Stimulated activated naive CD4-positive, alpha-beta T cell (primary cell): ENCODE measurements at regions not wholly inside any gene's neighbourhood (a gene's known extent, or its start where the extent isn't known, plus 50 kb on each side); places are given as distances from the start of the nearest gene placed in this dataset.

Experiments used
- DNase-seq, 6 experiments: peaks; one replicate each; lab custom pipeline; 2025; lab: John Stamatoyannopoulos, UW

- DNase-seq, result no peak
Measured at GRCh38 chr22:48535868-48536540, 1291.7 kb downstream of the BRD1 start.

- no peak for DNase-seq
Measured at GRCh38 chr22:48534395-48534958, 1293.2 kb downstream of the BRD1 start.

DNA sequence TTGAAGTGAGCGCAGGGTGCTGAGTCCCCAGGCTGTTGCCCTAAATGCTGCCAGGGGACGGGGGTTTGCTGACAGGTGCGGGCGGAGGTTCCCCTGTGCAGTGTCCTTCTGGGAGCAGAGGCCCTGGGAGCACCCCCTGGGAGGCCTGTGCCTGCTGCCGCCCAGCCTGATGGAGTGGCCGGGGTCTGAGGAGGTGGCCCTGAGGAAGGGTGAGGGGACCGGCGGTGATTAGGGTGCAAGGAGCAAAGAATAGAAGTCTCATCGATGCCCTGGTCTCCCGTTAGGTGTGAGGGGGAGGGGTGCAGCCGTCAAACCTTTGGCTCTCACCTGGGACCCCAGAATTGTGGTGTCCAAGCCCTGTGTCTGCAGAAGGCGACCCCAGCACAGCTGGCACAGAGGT is 1294.7 kb downstream of the BRD1 start:
- no peak for DNase-seq

GRCh38 chr22:48531761-48532435 is 1295.8 kb downstream of the BRD1 start:
- no peak for DNase-seq

DNA sequence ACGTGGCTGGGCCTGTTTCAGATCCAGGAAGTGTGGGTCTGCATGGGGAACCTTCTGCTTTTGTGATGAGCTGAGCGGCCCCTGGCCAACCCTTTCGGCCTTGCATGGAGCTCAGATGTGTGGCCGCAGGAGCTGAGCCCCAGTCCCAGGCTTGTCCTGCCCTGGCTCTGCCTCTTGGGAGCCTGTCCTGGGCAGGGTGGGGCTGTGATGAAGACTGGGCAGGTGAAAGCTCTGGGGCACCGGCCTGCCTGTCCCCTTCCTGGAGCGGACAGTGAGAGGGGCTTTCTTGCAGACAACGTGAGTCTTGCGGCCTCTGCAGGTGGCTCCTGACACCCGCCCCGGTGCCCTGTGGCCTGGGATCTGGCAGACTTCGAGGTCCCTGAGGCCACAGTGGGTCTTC is 1296.6 kb downstream of the BRD1 start:
- DNase-seq, result no peak

GRCh38 chr22:48530666-48531065 is 1297.0 kb downstream of the BRD1 start:
- DNase-seq, result no peak

DNA sequence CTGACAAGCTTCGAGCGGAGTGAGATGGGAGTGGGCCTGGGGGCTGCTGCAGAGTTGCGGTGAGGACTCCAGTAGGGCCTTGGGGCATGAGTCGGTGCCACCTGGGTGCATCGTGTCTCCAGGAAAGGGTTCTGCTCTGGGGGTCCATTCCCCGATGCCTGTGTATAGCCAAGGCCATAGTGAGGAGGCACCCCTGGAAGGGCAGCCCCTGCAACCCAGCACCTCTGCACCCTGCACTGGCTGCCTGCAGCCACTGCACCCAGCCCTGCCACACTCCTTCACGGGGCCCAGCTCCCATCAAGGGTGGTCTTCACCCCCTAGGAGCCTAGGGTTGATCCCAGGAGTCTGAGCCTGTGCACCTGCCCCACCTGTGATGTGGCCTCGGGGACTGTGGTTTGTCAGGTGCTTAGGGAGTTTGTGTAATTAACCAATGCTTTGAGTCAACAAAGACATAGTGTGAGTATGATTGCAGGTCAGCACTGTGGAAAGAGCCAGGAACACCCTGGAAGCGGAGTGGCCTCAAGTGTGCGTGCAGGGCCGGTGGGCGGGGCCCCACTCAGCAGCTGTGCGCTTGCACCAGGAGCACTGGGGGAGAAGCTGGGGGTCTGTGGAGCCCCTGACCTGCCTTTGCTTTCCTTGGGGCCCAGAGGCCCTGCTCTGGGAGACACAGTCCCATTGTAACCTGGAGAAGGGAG is 1299.3 kb downstream of the BRD1 start:
- no peak for DNase-seq

GRCh38 chr22:48523761-48524160 is 1303.9 kb downstream of the BRD1 start:
- DNase-seq, result no peak

GRCh38 chr22:48523091-48523490 is 1304.6 kb downstream of the BRD1 start:
- DNase-seq, result no peak

DNA sequence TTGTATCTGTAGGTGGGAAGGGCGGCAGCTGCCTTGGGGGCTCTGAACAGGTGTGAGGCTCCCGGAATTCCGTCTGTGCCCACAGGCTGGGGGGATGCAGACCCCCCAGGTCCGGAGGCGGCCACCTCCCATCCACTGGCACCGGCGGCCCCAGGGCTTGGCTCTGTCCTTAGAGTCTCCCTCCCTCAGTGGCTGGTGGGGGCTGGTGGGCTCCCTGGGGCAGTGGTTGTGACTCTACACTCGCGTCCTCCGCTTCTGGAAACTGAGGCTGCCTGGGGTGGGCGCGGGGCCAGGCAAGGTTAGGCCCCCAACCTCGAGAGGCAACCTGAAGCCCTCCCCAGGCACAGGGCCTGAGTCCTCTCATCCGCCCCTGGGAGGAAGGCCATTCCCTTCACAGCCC is 1305.4 kb downstream of the BRD1 start:
- DNase-seq, result no peak

- no peak for DNase-seq
Measured at GRCh38 chr22:48520884-48521588, 1306.6 kb downstream of the BRD1 start.

- DNase-seq, result no peak
Measured at GRCh38 chr22:48520207-48520606, 1307.5 kb downstream of the BRD1 start.

DNA sequence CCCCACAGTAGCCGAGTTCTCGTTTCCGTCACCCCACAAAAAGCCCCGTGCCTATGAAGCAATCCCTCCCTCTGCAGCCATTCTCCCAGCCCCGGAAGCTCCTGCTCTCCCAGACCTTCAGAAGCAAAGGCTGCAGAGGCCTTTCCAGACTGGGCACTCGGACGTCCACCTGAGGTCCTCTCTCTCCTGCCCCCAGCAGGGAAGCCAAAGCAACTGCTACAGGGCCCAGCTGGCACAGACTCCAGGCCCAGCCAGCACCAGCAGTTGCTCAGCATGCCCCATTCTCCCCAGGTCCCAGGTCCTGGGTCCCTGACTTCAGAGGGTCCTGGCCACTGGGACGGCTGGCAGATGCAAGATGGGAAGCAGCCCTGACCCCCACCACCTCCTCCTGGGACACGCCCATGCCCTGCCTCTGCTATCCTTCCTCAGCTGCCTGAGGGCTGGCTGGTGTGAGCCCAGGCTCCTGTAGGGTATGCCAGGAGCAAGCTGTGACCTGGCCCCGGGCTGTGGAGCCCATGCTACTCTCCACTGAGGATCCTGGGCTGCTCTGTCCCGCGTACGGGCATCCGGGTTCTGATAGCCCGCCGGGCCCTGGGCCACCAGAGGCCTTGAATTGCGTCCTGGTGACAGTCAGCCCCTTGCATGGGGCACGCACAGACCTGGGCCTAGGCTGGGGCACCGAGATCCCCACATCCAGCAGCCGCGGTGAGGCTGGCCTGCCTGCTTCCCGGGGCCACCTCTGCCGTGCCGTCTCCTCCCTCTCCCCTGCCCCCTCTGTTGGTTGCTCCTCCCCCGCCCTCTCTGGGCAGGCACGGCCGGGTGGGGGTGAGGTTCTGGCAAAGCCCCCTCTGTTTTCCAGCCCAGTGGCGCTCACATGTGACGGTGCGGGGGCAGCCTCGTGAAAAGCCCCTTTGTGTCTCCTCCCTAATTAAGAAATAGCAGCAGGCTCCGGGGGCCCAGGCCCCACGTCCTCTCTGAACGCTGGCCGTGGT is 1310.3 kb downstream of the BRD1 start:
- no peak for DNase-seq

DNA sequence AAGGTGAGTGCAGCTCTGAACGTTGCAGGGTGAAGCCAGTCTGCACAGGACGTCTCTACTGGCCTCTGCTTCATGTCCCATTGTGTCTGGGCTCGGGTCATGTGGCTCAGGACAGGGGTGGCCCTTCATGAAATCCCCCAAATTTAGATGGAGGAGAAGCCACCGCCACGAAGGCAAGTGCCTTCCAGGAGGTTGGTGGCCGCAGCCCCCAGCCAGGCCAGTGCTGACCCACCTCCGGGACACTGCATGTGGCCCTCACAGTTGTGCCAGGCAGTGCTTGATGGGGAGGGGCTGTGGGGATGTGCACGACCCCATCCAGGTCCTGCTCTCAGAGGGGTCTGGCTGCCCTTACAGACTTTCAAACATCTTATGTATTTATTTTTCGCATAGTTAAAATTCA is 1311.1 kb downstream of the BRD1 start:
- no peak for DNase-seq

DNA sequence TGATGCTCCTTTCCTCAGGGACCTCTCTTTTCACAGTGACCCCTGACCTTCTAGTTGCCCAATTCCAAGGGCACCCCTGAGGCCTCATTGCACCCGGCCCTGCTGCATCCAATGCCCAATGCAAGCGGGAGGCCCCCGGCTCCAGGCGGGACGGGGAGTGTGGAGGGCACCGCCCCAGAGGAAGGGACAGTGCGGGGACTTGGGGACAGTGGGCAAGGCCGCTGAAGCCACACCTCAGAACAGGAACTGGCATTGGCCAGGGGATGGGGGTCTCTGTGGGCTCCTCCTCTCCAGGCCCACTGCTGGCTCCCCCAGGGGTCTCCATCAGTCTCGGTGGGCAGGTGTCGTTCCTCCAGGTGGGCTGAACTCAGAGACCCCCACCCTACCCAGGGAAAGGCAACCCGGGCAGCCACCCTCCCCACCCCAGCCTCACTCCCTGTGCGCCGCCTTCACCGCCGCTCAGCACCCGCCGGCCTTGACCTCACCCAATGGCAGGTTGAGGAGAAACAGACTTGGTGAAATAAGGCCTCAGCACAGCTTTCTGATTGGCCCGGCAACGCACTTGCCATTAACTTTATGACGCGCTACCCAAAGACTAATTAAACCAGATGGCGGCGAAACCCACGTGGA is 1312.0 kb downstream of the BRD1 start:
- DNase-seq, result no peak

- DNase-seq, result no peak
Measured at GRCh38 chr22:48513929-48514328, 1313.7 kb downstream of the BRD1 start.

- no peak for DNase-seq
Measured at GRCh38 chr22:48513446-48513845, 1314.2 kb downstream of the BRD1 start.

GRCh38 chr22:48511781-48512327 is 1315.8 kb downstream of the BRD1 start:
- no peak for DNase-seq

DNA sequence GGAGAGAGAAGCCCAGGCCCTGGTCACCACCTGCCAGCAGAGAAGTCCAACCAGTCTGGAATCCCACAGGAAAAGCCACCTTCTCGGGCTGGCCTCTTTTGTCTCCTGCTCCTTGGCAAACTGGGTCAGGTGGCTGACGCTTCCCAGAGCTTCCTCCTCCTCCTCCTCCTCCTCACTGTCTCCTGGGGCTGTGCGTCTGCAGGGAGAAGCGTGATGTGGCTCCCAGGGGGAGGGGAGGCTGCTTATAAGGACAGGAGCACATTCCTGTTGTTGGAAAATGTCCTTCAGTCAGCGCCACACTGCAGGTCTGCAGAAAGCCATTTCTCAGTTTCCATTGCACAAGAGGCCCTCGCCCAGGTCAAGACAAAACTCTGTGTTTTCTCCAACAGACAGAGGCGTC is 1316.5 kb downstream of the BRD1 start:
- no peak for DNase-seq

DNA sequence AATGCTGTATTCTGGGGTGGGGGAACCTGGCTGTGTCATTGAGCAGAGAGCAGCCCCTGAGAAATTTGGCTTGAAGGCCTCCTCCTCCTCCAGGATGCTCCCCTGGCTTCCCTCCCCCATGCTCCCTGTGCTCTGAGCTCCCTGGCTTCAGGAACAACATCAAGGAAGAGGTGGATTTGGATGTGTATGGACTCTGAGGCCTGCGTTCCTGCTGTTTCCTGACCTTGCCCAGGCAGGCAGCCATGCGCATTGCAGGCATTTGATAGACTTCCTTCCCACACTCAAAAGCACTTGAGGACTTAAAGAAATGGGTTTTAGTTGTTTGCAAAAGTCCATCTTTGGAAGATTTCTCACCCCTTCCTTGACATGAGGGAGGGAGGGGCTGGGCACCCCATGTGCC is 1317.1 kb downstream of the BRD1 start:
- no peak for DNase-seq
